Fibroblast of lung (primary cell): ENCODE measurements at regions not wholly inside any gene's neighbourhood (a gene's known extent, or its start where the extent isn't known, plus 50 kb on each side); places are given as distances from the start of the nearest gene placed in this dataset.
"Not testable (repeated sequence)": the region's sequence is repeated elsewhere in the genome, so short reads cannot be mapped to it uniquely, and the experiment has no call there.

Experiments
- DNase-seq, 2 donors: peaks; one replicate each; pipeline versions ENCODE4 v3.0.0 to v3.0.0-alpha.2; 2010; ENCODE audit warnings: low read depth in 2 of 2
- H2AFZ ChIP-seq: 2 replicates; pipeline ENCODE4 v1.5.1; 2012; ENCODE audit warnings: low read length, control low read depth, inconsistent platforms
- H3K27ac ChIP-seq: 2 replicates; pipeline ENCODE4 v1.5.1; 2011; ENCODE audit warnings: low read length, control low read depth; ENCODE audit not compliant: insufficient read depth
- H3K27me3 ChIP-seq: 2 replicates; pipeline ENCODE4 v1.5.1; 2011; ENCODE audit warnings: mild to moderate bottlenecking, low read length; ENCODE audit not compliant: control insufficient read depth, insufficient read depth
- H3K36me3 ChIP-seq: 2 replicates; pipeline ENCODE4 v1.5.1; 2011; ENCODE audit warnings: low read length; ENCODE audit not compliant: control insufficient read depth, insufficient read depth
- H3K4me1 ChIP-seq: 2 replicates; pipeline ENCODE4 v1.5.1; 2011; ENCODE audit warnings: low read length; ENCODE audit not compliant: control insufficient read depth, insufficient read depth; ENCODE audit errors: extremely low read depth
- H3K4me2 ChIP-seq: 2 replicates; pipeline ENCODE4 v1.5.1; 2011; ENCODE audit warnings: low read length, control low read depth; ENCODE audit not compliant: insufficient read depth; ENCODE audit errors: extremely low read depth
- H3K4me3 ChIP-seq, 4 experiments: fragments of 200-600 bp in 1 of 4; sonication (generic) in 1 of 4; replicated peaks in 1 of 4; 2 replicates each; pipeline ENCODE4 v1.5.1; 2011 to 2016; ENCODE audit warnings: low read length in 4 of 4, low read depth in 3 of 4, mild to moderate bottlenecking in 3 of 4, control low read depth in 2 of 4, inconsistent platforms in 1 of 4, mixed read lengths in 1 of 4; ENCODE audit not compliant: insufficient read depth in 1 of 4; ENCODE audit errors: control extremely low read depth in 1 of 4
- H3K79me2 ChIP-seq: 2 replicates; pipeline ENCODE4 v1.5.1; 2012; ENCODE audit warnings: mild to moderate bottlenecking, low read length, inconsistent platforms; ENCODE audit not compliant: control insufficient read depth, insufficient read depth
- H3K9ac ChIP-seq: 2 replicates; pipeline ENCODE4 v1.5.1; 2011; ENCODE audit warnings: mild to moderate bottlenecking, low read length, control low read depth; ENCODE audit not compliant: insufficient read depth
- H3K9me3 ChIP-seq: 2 replicates; pipeline ENCODE4 v1.5.1; 2012; ENCODE audit warnings: low read depth, low read length; ENCODE audit not compliant: control insufficient read depth, insufficient read depth
- H4K20me1 ChIP-seq: 2 replicates; pipeline ENCODE4 v1.5.1; 2011; ENCODE audit warnings: low read length; ENCODE audit not compliant: control insufficient read depth, insufficient read depth; ENCODE audit errors: extremely low read depth
- EZH2 ChIP-seq: IDR thresholded peaks from 2 replicates; pipeline ENCODE4 v1.5.1; 2012; ENCODE audit warnings: low read length, control low read depth, mild to moderate bottlenecking; ENCODE audit errors: missing control alignments
- TF ChIP-seq, protein P1 (sequence below), 2 donors: IDR thresholded peaks in 1 of 2; conservative IDR thresholded peaks in 1 of 2; 1 replicate in 1 of 2; 2 replicates in 1 of 2; pipeline ENCODE4 v1.5.1; 2011 to 2012; ENCODE audit warnings: low read length in 2 of 2, control low read depth in 1 of 2, inconsistent platforms in 1 of 2, low read depth in 1 of 2, mild to moderate bottlenecking in 1 of 2

DNA sequence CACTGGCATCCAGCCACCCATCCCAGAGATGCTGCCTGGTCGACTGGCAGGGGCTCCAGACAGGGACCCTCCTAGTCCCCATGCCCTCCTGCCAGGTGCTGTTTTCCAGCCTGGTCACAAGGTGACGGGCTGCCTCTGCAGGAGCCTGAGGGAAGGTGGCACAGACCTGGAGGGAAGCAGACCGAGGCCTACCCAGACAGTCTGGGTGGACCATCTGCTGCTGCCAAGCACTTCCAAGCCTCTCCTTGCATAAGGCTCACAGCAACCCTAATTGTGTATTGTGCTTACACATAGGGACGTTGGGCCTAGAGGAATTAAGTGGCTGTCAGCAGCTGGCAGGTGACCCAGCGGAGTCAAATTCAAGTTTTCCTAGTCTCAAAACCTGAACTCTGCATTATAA, 90.1 kb upstream of the KCNJ18 start:
- no peak overlapping the region for H3K4me3 ChIP-seq
- H3K9ac ChIP-seq = no peak overlapping the region
- no peak for DNase-seq
- no peaks in the 10 kb centered on the region for H3K36me3 ChIP-seq
- no peaks in the 10 kb centered on the region for H4K20me1 ChIP-seq
- H3K79me2 ChIP-seq = no peaks in the 10 kb centered on the region
- H3K9me3 ChIP-seq = no peaks in the 10 kb centered on the region
- H2AFZ ChIP-seq = no peak overlapping the region
- no peaks in the 10 kb centered on the region for H3K4me1 ChIP-seq
- TF ChIP-seq EZH2 = no peak
- TF ChIP-seq, protein P1, sequence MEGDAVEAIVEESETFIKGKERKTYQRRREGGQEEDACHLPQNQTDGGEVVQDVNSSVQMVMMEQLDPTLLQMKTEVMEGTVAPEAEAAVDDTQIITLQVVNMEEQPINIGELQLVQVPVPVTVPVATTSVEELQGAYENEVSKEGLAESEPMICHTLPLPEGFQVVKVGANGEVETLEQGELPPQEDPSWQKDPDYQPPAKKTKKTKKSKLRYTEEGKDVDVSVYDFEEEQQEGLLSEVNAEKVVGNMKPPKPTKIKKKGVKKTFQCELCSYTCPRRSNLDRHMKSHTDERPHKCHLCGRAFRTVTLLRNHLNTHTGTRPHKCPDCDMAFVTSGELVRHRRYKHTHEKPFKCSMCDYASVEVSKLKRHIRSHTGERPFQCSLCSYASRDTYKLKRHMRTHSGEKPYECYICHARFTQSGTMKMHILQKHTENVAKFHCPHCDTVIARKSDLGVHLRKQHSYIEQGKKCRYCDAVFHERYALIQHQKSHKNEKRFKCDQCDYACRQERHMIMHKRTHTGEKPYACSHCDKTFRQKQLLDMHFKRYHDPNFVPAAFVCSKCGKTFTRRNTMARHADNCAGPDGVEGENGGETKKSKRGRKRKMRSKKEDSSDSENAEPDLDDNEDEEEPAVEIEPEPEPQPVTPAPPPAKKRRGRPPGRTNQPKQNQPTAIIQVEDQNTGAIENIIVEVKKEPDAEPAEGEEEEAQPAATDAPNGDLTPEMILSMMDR (conservative IDR thresholded peaks at IDR 0.05 in 1 of 2, IDR thresholded peaks at IDR 0.05 in 1 of 2; ENCODE audit: low read depth in 1 of 2, low read length in 2 of 2) = no peak
- no peaks in the 10 kb centered on the region for H3K27me3 ChIP-seq
- H3K27ac ChIP-seq = no peak overlapping the region
- H3K4me2 ChIP-seq = no peak overlapping the region

DNA sequence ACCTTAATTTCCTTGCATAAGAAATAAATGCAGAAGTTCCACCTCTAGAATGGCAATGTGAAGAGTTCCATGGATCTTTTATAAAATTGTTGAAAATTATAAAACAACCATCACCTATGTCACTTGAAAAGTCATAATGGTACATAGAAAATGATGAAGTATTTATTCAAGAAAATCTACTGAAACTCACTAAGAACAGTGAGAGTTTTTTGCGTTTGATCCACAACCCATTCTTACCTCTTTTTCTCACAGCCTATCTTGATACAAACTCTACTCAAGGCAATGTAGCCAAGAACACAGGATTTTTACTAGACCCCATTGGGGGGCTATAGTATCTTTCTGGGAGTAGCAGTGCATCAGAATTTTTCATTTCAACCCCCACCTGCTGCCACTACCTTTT, 89.0 kb upstream of the KCNJ18 start:
- not testable (repeated sequence) for H3K9ac ChIP-seq, H3K79me2 ChIP-seq

DNA sequence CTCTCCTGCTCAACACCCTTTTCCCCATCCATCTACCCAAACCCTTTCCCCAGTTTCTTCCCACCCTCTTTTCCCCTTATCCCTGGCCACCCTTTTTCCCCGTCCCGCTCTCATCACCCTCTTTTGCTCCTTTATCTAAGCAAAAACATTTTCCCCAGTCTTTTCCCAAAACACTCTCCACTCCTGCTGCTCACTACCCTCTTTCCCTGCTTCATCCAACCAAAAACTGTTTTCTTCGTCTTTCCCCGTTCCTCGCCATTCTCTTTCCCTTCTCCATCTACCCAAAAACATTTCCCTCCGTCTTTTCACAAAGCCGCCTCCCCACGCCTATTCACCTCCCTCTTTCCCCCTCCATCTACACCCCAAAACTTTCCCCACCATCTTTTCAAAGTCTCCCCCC, 80.9 kb upstream of the KCNJ18 start:
- H3K79me2 ChIP-seq, H2AFZ ChIP-seq, H3K27ac ChIP-seq, H3K4me2 ChIP-seq, H3K36me3 ChIP-seq, H3K4me1 ChIP-seq, H3K9me3 ChIP-seq, DNase-seq, H3K27me3 ChIP-seq, H3K9ac ChIP-seq, H3K4me3 ChIP-seq, H4K20me1 ChIP-seq: not testable (repeated sequence)

More for the DNA sequence above, 89.0 kb upstream of the KCNJ18 start:
- not testable (repeated sequence) for H3K27me3 ChIP-seq, H2AFZ ChIP-seq, H3K27ac ChIP-seq, H3K4me3 ChIP-seq, H3K36me3 ChIP-seq, H3K4me1 ChIP-seq, DNase-seq, H3K9me3 ChIP-seq, H4K20me1 ChIP-seq, H3K4me2 ChIP-seq

DNA sequence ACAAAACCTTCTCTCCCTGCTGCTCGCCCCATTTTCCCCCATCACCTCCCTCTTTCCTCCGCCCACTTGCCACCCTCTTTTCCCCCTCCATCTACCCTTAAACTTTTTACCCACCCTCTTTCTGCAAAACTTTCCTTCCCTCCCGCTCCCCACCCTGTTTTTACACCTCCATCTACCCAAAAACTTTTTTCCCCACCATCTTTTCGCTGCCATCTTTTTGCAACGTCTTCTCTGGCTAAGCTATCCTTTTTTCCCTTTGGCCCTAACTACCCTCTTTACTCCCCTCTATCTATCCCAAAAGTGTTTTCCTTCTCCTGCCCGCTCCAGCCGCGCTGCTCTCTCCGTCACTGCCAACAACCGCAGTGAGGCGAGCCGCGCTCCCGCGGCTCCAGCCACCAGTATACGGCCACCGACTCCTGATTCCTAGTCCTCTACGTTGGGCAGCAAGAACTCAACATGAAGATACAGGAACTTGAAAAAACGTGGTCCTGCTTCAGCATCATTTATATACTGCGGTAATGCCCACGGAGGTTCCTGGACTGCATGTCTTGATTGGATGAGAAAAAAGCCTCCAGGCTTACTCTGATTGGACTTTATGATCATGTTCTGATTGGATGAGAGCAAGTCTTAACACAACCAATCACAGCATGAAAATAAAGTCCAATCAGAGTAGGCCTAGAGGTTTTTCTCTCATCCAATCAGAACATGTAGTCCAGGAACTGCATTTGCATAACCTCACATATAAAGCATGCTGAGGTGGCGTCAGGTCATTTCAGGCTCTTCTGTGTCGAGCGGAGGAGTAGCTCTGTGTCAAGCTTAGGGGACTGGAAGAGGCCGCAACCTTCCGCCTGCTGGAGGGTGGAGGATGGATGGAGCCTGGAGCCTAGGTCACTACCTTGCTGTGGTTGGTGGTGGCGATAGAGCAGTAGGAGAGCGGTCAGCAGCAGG, 79.9 kb upstream of the KCNJ18 start:
- H3K9ac ChIP-seq = not testable (repeated sequence)

More for the DNA sequence above, 79.9 kb upstream of the KCNJ18 start:
- not testable (repeated sequence) for H3K27ac ChIP-seq, H3K79me2 ChIP-seq, H3K9me3 ChIP-seq, H2AFZ ChIP-seq, H3K4me3 ChIP-seq, H3K4me2 ChIP-seq, H4K20me1 ChIP-seq, H3K36me3 ChIP-seq, H3K4me1 ChIP-seq, H3K27me3 ChIP-seq, DNase-seq
